HepG2 (cell line): ENCODE measurements at regions not wholly inside any gene's neighbourhood (a gene's known extent, or its start where the extent isn't known, plus 50 kb on each side); places are given as distances from the start of the nearest gene placed in this dataset.

Experiments used
- ATAC-seq: fragments of 200-7000 bp; cut with Tn5 transposase; 3 replicates; pipeline ENCODE4 v1.9.1; 2020; ENCODE audit warnings: mild to moderate bottlenecking, moderate library complexity
- BruUV-seq: library from RNA; stranded (reverse); fragments of 400-500 nt; replicated peaks from 2 replicates; lab custom pipeline; 2021; lab: Mats Ljungman, UMichigan
- CTCF ChIA-PET: fragments of 300-600 bp; formaldehyde crosslinking; extraction: SDS; loops from one replicate; lab custom pipeline; 2021; ENCODE audit warnings: low total read pairs, inconsistent platforms, low intra/inter-chr PET ratio; lab: Yijun Ruan, JAX
- POLR2A ChIA-PET: fragments of 350-600 bp; sonication (Branson Sonifier 250); formaldehyde crosslinking; loops from one replicate; lab custom pipeline; 2020; ENCODE audit warnings: antibody characterized with exemption, inconsistent platforms; lab: Yijun Ruan, JAX
- DNase-seq: peaks from one replicate; pipeline ENCODE4 v3.0.0-alpha.2; 2015; ENCODE audit warnings: low spot score
- FAIRE-seq: peaks from 3 replicates; lab custom pipeline; 2011; peaks lifted over from hg19 to GRCh38; lab: Jason Lieb, UNC
- H2AFZ ChIP-seq: one replicate; pipeline ENCODE4 v1.6.1; 2011; ENCODE audit warnings: low read length, inconsistent platforms
- H3K27ac ChIP-seq: fragments of 300-600 bp; 3 replicates; pipeline ENCODE4 v1.8.0; 2011; ENCODE audit warnings: mixed run types, mild to moderate bottlenecking, mixed read lengths, low read length, inconsistent platforms; ENCODE audit not compliant: insufficient read depth; ENCODE audit errors: extremely low read length
- H3K27me3 ChIP-seq, 2 experiments: fragments of 200-600 bp in 1 of 2; 2 replicates in 1 of 2; 3 replicates in 1 of 2; pipeline versions ENCODE4 v1.6.0 to v1.8.0; 2011; ENCODE audit warnings: low read length in 2 of 2, mild to moderate bottlenecking in 2 of 2, moderate library complexity in 2 of 2, inconsistent platforms in 1 of 2; ENCODE audit not compliant: insufficient read depth in 2 of 2, control insufficient read depth in 1 of 2
- H3K36me3 ChIP-seq, 2 experiments: fragments of 200-600 bp in 1 of 2; replicated peaks in 1 of 2; 2 replicates in 1 of 2; 3 replicates in 1 of 2; pipeline versions ENCODE4 v1.5.1 to v1.8.0; 2011; ENCODE audit warnings: low read length in 2 of 2, inconsistent platforms in 1 of 2; ENCODE audit not compliant: insufficient read depth in 2 of 2, control insufficient read depth in 1 of 2
- H3K4me1 ChIP-seq: 2 replicates; pipeline ENCODE4 v1.5.1; 2012; ENCODE audit warnings: low read length, inconsistent platforms; ENCODE audit not compliant: insufficient read depth
- H3K4me2 ChIP-seq: 2 replicates; pipeline ENCODE4 v1.6.0; 2011; ENCODE audit warnings: low read depth, low read length, inconsistent platforms
- H3K4me3 ChIP-seq, 3 experiments: fragments of 200-600 bp in 1 of 3; sonication (generic), shearing (Covaris generic) in 1 of 3; replicated peaks in 1 of 3; 2 replicates each; pipeline ENCODE4 v1.5.1; 2011 to 2016; ENCODE audit warnings: low read length in 3 of 3, inconsistent platforms in 2 of 3, low read depth in 2 of 3, mild to moderate bottlenecking in 2 of 3, control low read depth in 1 of 3, mixed read lengths in 1 of 3; ENCODE audit not compliant: insufficient read depth in 1 of 3
- H3K79me2 ChIP-seq: one replicate; pipeline ENCODE4 v1.6.1; 2011; ENCODE audit warnings: low read length, inconsistent platforms; ENCODE audit not compliant: insufficient read depth
- H3K9ac ChIP-seq: 2 replicates; pipeline ENCODE4 v1.6.0; 2011; ENCODE audit warnings: mild to moderate bottlenecking, low read depth, low read length, inconsistent platforms; ENCODE audit not compliant: insufficient read depth
- H3K9me3 ChIP-seq: 2 replicates; pipeline ENCODE4 v1.5.1; 2012; ENCODE audit warnings: mild to moderate bottlenecking, low read length
- H4K20me1 ChIP-seq: 2 replicates; pipeline ENCODE4 v1.6.0; 2011; ENCODE audit warnings: inconsistent platforms, mild to moderate bottlenecking, low read length, moderate library complexity; ENCODE audit not compliant: insufficient read depth
- AGO1 ChIP-seq: fragments of 200-400 bp; formaldehyde crosslinking; IDR thresholded peaks from 2 replicates; pipeline ENCODE4 v1.6.1; 2017; ENCODE audit warnings: mild to moderate bottlenecking, low read depth, low read length, moderate library complexity; ENCODE audit not compliant: poor library complexity, severe bottlenecking
- HNF1B ChIP-seq: sonication (generic); formaldehyde crosslinking; IDR thresholded peaks from 2 replicates; pipeline ENCODE4 v1.5.1; 2020; ENCODE audit warnings: mild to moderate bottlenecking, moderate library complexity, missing genetic modification reagents
- KDM3A ChIP-seq: IDR thresholded peaks from 2 replicates; pipeline ENCODE4 v1.6.1; 2018; ENCODE audit warnings: low read depth, missing compliant biosample characterization
- SMARCE1 ChIP-seq: fragments of 450-650 bp; IDR thresholded peaks from 2 replicates; pipeline ENCODE4 v1.6.1; 2017; ENCODE audit warnings: borderline replicate concordance
- WGBS: methylation state at CpG from one replicate; pipeline ENCODE4 v1.1.6; 2017; ENCODE audit warnings: low lambda C conversion rate; 5-methylcytosine and 5-hydroxymethylcytosine counted together
- in situ Hi-C: cut with HindIII; loops from 2 replicates; pipeline ENCODE4 v1.10.0; 2017; ENCODE audit warnings: low pct_unique_long_range_greater_than_20kb; ENCODE audit not compliant: extremely low pct_ligation_motif_present
- intact Hi-C: fragments of 100-400 bp; cut with micrococcal nuclease; formaldehyde crosslinking; loops from one replicate; pipeline ENCODE4 v1.10.0; 2022; ENCODE audit not compliant: unreplicated experiment

GRCh38 chr3:186427627-186428281 lies 65.7 kb upstream of the DGKG start (continued):
- no peak for TF ChIP-seq HNF1B (CRISPR knock-in tag)
- TF ChIP-seq SMARCE1: no peak
- TF ChIP-seq AGO1: no peak

- ATAC-seq: peak; percentile 86
- intact Hi-C loops: no loop called here
Observed at GRCh38 chr3:186425788-186426730, 64.0 kb upstream of the DGKG start.

More at GRCh38 chr3:186425788-186426730, 64.0 kb upstream of the DGKG start:
- CTCF ChIA-PET: no interaction called here
- no peaks in the 10 kb centered on the region for H3K79me2 ChIP-seq
- H3K27ac ChIP-seq: no peak overlapping the region
- DNase-seq (no peak), FAIRE-seq (peak; percentile 34)
- H3K36me3 ChIP-seq: no peaks in the 10 kb centered on the region
- no TSS peak for BruUV-seq
- no peak for TF ChIP-seq KDM3A (CRISPR knock-in tag)
- no peak overlapping the region for H2AFZ ChIP-seq
- H3K4me2 ChIP-seq: no peak overlapping the region
- POLR2A ChIA-PET: no interaction called here
- H3K4me3 ChIP-seq: no peak overlapping the region
- WGBS: 50% methylated on average over 10 of the region's 10 CpGs
- H4K20me1 ChIP-seq: no peaks in the 10 kb centered on the region
- no peaks in the 10 kb centered on the region for H3K9me3 ChIP-seq
- no peak overlapping the region for H3K9ac ChIP-seq
- H3K4me1 ChIP-seq: no peaks in the 10 kb centered on the region
- H3K27me3 ChIP-seq: no peaks in the 10 kb centered on the region; a peak in 1 of 5 replicates
- in situ Hi-C loops: no loop called here
